ENCODE measurements at regions not wholly inside any gene's neighbourhood (a gene's known extent, or its start where the extent isn't known, plus 50 kb on each side); places are given as distances from the start of the nearest gene placed in this dataset.

GRCh38 chr16:86203557-86204275 is 304.8 kb downstream of the IRF8 start:
- no peak overlapping the region for H3K27ac ChIP-seq (ENCODE audit: low read length)
- H3K9ac ChIP-seq (ENCODE audit: low read length), result no peak overlapping the region
- H3K27me3 ChIP-seq (ENCODE audit: control insufficient read depth, insufficient read depth, low read length), result no peaks in the 10 kb centered on the region
- H3K4me1 ChIP-seq (ENCODE audit: control insufficient read depth, low read depth, low read length), result peaks cover 10% of the 10 kb centered on the region
- H3K9me3 ChIP-seq (ENCODE audit: control insufficient read depth, low read depth, low read length), result no peaks in the 10 kb centered on the region
- no peaks in the 10 kb centered on the region for H3K36me3 ChIP-seq (ENCODE audit: control insufficient read depth, low read depth, low read length)
- no peak overlapping the region for H3K4me3 ChIP-seq (ENCODE audit: low read length)

- H3K4me3 ChIP-seq (ENCODE audit: low read length), result no peak overlapping the region
- no peaks in the 10 kb centered on the region for H3K27me3 ChIP-seq (ENCODE audit: control insufficient read depth, insufficient read depth, low read length)
- no peaks in the 10 kb centered on the region for H3K9me3 ChIP-seq (ENCODE audit: control insufficient read depth, low read depth, low read length)
- no peaks in the 10 kb centered on the region for H3K36me3 ChIP-seq (ENCODE audit: control insufficient read depth, low read depth, low read length)
- peaks cover 8% of the 10 kb centered on the region for H3K4me1 ChIP-seq (ENCODE audit: control insufficient read depth, low read depth, low read length)
- H3K27ac ChIP-seq (ENCODE audit: low read length), result no peak overlapping the region
- H3K9ac ChIP-seq (ENCODE audit: low read length), result no peak overlapping the region
Measured at GRCh38 chr16:86205521-86206245, 304.6 kb upstream of the FOXF1 start.

- Histone ChIP-seq H3K27ac (ENCODE audit: low read length) (no peak overlapping the region), H3K36me3 (ENCODE audit: control insufficient read depth, low read depth, low read length) (no peaks in the 10 kb centered on the region), H3K4me3 (ENCODE audit: low read length) (no peak overlapping the region)
Measured at GRCh38 chr16:86207350-86207749, 303.0 kb upstream of the FOXF1 start.

GRCh38 chr16:86209202-86209601 is 301.1 kb upstream of the FOXF1 start:
- Histone ChIP-seq H3K27ac (ENCODE audit: low read length) (no peak overlapping the region), H3K9me3 (ENCODE audit: control insufficient read depth, low read depth, low read length) (no peaks in the 10 kb centered on the region), H3K36me3 (ENCODE audit: control insufficient read depth, low read depth, low read length) (no peaks in the 10 kb centered on the region), H3K9ac (ENCODE audit: low read length) (no peak overlapping the region), H3K4me3 (ENCODE audit: low read length) (no peak overlapping the region), H3K4me1 (ENCODE audit: control insufficient read depth, low read depth, low read length) (peaks cover 5% of the 10 kb centered on the region), H3K27me3 (ENCODE audit: control insufficient read depth, insufficient read depth, low read length) (no peaks in the 10 kb centered on the region)

More at GRCh38 chr16:86207350-86207749, 303.0 kb upstream of the FOXF1 start:
- Histone ChIP-seq H3K27me3 (ENCODE audit: control insufficient read depth, insufficient read depth, low read length) (no peaks in the 10 kb centered on the region), H3K9me3 (ENCODE audit: control insufficient read depth, low read depth, low read length) (no peaks in the 10 kb centered on the region), H3K9ac (ENCODE audit: low read length) (no peak overlapping the region), H3K4me1 (ENCODE audit: control insufficient read depth, low read depth, low read length) (peaks cover 5% of the 10 kb centered on the region)

GRCh38 chr16:86210403-86211193 is 299.7 kb upstream of the FOXF1 start:
- no peak overlapping the region for H3K4me3 ChIP-seq (ENCODE audit: low read length)
- no peak overlapping the region for H3K27ac ChIP-seq (ENCODE audit: low read length)
- no peaks in the 10 kb centered on the region for H3K36me3 ChIP-seq (ENCODE audit: control insufficient read depth, low read depth, low read length)
- H3K27me3 ChIP-seq (ENCODE audit: control insufficient read depth, insufficient read depth, low read length), result no peaks in the 10 kb centered on the region
- peaks cover 5% of the 10 kb centered on the region for H3K4me1 ChIP-seq (ENCODE audit: control insufficient read depth, low read depth, low read length)
- no peak overlapping the region for H3K9ac ChIP-seq (ENCODE audit: low read length)
- H3K9me3 ChIP-seq (ENCODE audit: control insufficient read depth, low read depth, low read length), result no peaks in the 10 kb centered on the region

GRCh38 chr16:86211265-86211664 is 299.1 kb upstream of the FOXF1 start:
- no peaks in the 10 kb centered on the region for H3K36me3 ChIP-seq (ENCODE audit: control insufficient read depth, low read depth, low read length)

GRCh38 chr16:86211800-86212199 is 298.5 kb upstream of the FOXF1 start:
- H3K27me3 ChIP-seq (ENCODE audit: control insufficient read depth, insufficient read depth, low read length), result no peaks in the 10 kb centered on the region
- H3K9ac ChIP-seq (ENCODE audit: low read length), result no peak overlapping the region
- H3K4me1 ChIP-seq (ENCODE audit: control insufficient read depth, low read depth, low read length), result peaks cover 5% of the 10 kb centered on the region
- H3K36me3 ChIP-seq (ENCODE audit: control insufficient read depth, low read depth, low read length), result no peaks in the 10 kb centered on the region
- H3K4me3 ChIP-seq (ENCODE audit: low read length), result no peak overlapping the region
- no peaks in the 10 kb centered on the region for H3K9me3 ChIP-seq (ENCODE audit: control insufficient read depth, low read depth, low read length)
- no peak overlapping the region for H3K27ac ChIP-seq (ENCODE audit: low read length)

More at GRCh38 chr16:86211265-86211664, 299.1 kb upstream of the FOXF1 start:
- H3K4me3 ChIP-seq (ENCODE audit: low read length), result no peak overlapping the region
- no peak overlapping the region for H3K27ac ChIP-seq (ENCODE audit: low read length)
- H3K4me1 ChIP-seq (ENCODE audit: control insufficient read depth, low read depth, low read length), result peaks cover 5% of the 10 kb centered on the region
- H3K9me3 ChIP-seq (ENCODE audit: control insufficient read depth, low read depth, low read length), result no peaks in the 10 kb centered on the region
- no peaks in the 10 kb centered on the region for H3K27me3 ChIP-seq (ENCODE audit: control insufficient read depth, insufficient read depth, low read length)
- H3K9ac ChIP-seq (ENCODE audit: low read length), result no peak overlapping the region

GRCh38 chr16:86212706-86213436 is 297.5 kb upstream of the FOXF1 start:
- Histone ChIP-seq H3K4me1 (ENCODE audit: control insufficient read depth, low read depth, low read length) (peaks cover 5% of the 10 kb centered on the region), H3K4me3 (ENCODE audit: low read length) (no peak overlapping the region), H3K9me3 (ENCODE audit: control insufficient read depth, low read depth, low read length) (no peaks in the 10 kb centered on the region), H3K9ac (ENCODE audit: low read length) (no peak overlapping the region), H3K36me3 (ENCODE audit: control insufficient read depth, low read depth, low read length) (no peaks in the 10 kb centered on the region), H3K27me3 (ENCODE audit: control insufficient read depth, insufficient read depth, low read length) (no peaks in the 10 kb centered on the region), H3K27ac (ENCODE audit: low read length) (no peak overlapping the region)

- Histone ChIP-seq H3K36me3 (ENCODE audit: control insufficient read depth, low read depth, low read length) (no peaks in the 10 kb centered on the region), H3K9ac (ENCODE audit: low read length) (no peak overlapping the region), H3K9me3 (ENCODE audit: control insufficient read depth, low read depth, low read length) (no peaks in the 10 kb centered on the region), H3K4me3 (ENCODE audit: low read length) (no peak overlapping the region), H3K27me3 (ENCODE audit: control insufficient read depth, insufficient read depth, low read length) (no peaks in the 10 kb centered on the region), H3K4me1 (ENCODE audit: control insufficient read depth, low read depth, low read length) (peaks cover 2% of the 10 kb centered on the region), H3K27ac (ENCODE audit: low read length) (no peak overlapping the region)
Measured at GRCh38 chr16:86213437-86214205, 296.7 kb upstream of the FOXF1 start.

- Histone ChIP-seq H3K4me3 (ENCODE audit: low read length) (no peak overlapping the region), H3K4me1 (ENCODE audit: control insufficient read depth, low read depth, low read length) (no peaks in the 10 kb centered on the region)
Measured at GRCh38 chr16:86214326-86215232, 295.7 kb upstream of the FOXF1 start.

More at GRCh38 chr16:86214326-86215232, 295.7 kb upstream of the FOXF1 start:
- H3K36me3 ChIP-seq (ENCODE audit: control insufficient read depth, low read depth, low read length), result no peaks in the 10 kb centered on the region
- H3K9ac ChIP-seq (ENCODE audit: low read length), result no peak overlapping the region
- no peaks in the 10 kb centered on the region for H3K27me3 ChIP-seq (ENCODE audit: control insufficient read depth, insufficient read depth, low read length)
- H3K27ac ChIP-seq (ENCODE audit: low read length), result no peak overlapping the region
- H3K9me3 ChIP-seq (ENCODE audit: control insufficient read depth, low read depth, low read length), result no peaks in the 10 kb centered on the region

Measured in iPS-18a (cell line).